Keratinocyte (primary cell): ENCODE measurements at regions not wholly inside any gene's neighbourhood (a gene's known extent, or its start where the extent isn't known, plus 50 kb on each side); places are given as distances from the start of the nearest gene placed in this dataset.

Experiments used
- CTCF ChIP-seq, 3 experiments: IDR thresholded peaks in 1 of 3; conservative IDR thresholded peaks in 1 of 3; optimal IDR thresholded peaks in 1 of 3; 2 replicates in 2 of 3; 3 replicates in 1 of 3; pipeline versions ENCODE3 to v1.5.1; 2011; ENCODE audit warnings: low read length in 3 of 3, mild to moderate bottlenecking in 3 of 3, moderate library complexity in 2 of 3, control low read depth in 1 of 3, inconsistent platforms in 1 of 3; ENCODE audit not compliant: insufficient read depth in 2 of 3; ENCODE audit errors: extremely low read depth in 1 of 3
- EZH2 ChIP-seq: IDR thresholded peaks from one replicate; pipeline ENCODE4 v1.6.1; 2012; ENCODE audit warnings: inconsistent platforms, mild to moderate bottlenecking, low read length, moderate library complexity

DNA sequence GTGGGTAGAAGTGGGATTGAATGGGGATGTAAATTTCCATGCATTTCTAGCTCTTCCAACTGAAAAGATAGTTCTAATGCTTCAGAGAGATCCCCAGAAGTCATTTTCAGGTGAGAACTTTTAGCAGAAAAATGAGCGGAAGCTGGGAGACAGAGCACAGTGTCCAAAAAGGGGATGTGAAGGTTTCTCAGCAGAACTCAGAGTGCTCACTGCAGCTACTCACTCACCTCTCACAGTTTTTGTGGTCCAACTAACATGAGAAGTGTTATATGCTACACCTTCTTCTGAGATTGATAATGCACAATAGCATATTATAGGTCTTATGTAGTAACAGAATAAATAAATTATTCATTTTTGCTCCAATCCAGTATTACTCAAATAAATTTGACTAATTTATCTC lies 519.2 kb upstream of the HS3ST5 start:
- no peak for TF ChIP-seq CTCF (optimal IDR thresholded peaks at IDR 0.05 in 1 of 3, IDR thresholded peaks at IDR 0.05 in 1 of 3, conservative IDR thresholded peaks at IDR 0.05 in 1 of 3; ENCODE audit: extremely low read depth in 1 of 3, insufficient read depth in 2 of 3, low read length in 3 of 3)
- no peak for TF ChIP-seq EZH2
